Large intestine (tissue), 3 donors: ENCODE measurements at regions not wholly inside any gene's neighbourhood (a gene's known extent, or its start where the extent isn't known, plus 50 kb on each side); places are given as distances from the start of the nearest gene placed in this dataset.
A peak's percentile ranks its signal among the peaks of the same experiment; 100 is the strongest.

ENCODE experiments used
- DNase-seq, 2 donors: peaks; one replicate each; pipeline versions ENCODE4 v3.0.0 to v3.0.0-alpha.2; 2013
- H3K27ac ChIP-seq: one replicate; pipeline ENCODE4 v1.5.1; 2013; ENCODE audit warnings: low read length
- H3K27me3 ChIP-seq: 2 replicates; pipeline ENCODE4 v1.6.1; 2013; ENCODE audit warnings: low read length; ENCODE audit not compliant: control insufficient read depth, insufficient read depth
- H3K36me3 ChIP-seq: 2 replicates; pipeline ENCODE4 v1.6.1; 2013; ENCODE audit warnings: low read length; ENCODE audit not compliant: control insufficient read depth, insufficient read depth
- H3K4me1 ChIP-seq: one replicate; pipeline ENCODE4 v1.6.1; 2013; ENCODE audit warnings: low read length; ENCODE audit not compliant: control insufficient read depth, insufficient read depth
- H3K4me3 ChIP-seq: one replicate; pipeline ENCODE4 v1.5.1; 2013; ENCODE audit warnings: low read length
- H3K9me3 ChIP-seq: one replicate; pipeline ENCODE4 v1.6.1; 2013; ENCODE audit warnings: mild to moderate bottlenecking, low read depth, low read length, moderate library complexity; ENCODE audit not compliant: control insufficient read depth
- WGBS: methylation state at CpG from one replicate; pipeline ENCODE4 v1.1.5; 2013; ENCODE audit warnings: low lambda C conversion rate; ENCODE audit not compliant: insufficient coverage; 5-methylcytosine and 5-hydroxymethylcytosine counted together

- peaks cover 16% of the 10 kb centered on the region for H3K4me1 ChIP-seq
- 26% methylated on average over 2 of the region's 2 CpGs for WGBS
- H3K9me3 ChIP-seq = no peaks in the 10 kb centered on the region
- no peaks in the 10 kb centered on the region for H3K27me3 ChIP-seq
- DNase-seq = peak in 1 of 2 donors; percentile 24
- peak overlapping the region; percentile 36 for H3K27ac ChIP-seq
- no peak overlapping the region for H3K4me3 ChIP-seq
- no peaks in the 10 kb centered on the region for H3K36me3 ChIP-seq
These were observed 176.2 kb upstream of the RBPJ start for GRCh38 chr4:26144526-26145155.

DNA sequence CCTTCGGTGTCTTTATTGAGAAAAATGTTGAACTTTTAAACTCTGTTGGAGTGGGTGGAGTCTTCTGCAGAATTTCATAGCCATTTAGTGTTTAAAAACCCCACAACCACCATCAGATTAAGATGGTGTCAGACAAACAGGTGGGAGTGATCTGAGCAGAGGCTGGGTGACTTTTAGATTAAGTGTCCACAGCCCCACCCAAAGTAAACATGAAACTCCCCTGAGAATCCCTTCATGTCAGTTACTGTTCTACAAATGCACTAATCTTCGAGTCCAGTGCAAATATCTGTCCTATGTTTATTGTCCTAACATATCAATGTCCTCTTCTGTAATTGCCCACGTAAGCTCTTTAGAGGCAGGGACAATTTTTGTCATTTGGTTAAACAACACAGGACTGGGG is 175.6 kb upstream of the RBPJ start:
- Histone ChIP-seq H3K27me3 (no peaks in the 10 kb centered on the region), H3K27ac (peak overlapping the region; percentile 36), H3K4me3 (no peak overlapping the region), H3K9me3 (no peaks in the 10 kb centered on the region), H3K36me3 (no peaks in the 10 kb centered on the region), H3K4me1 (peaks cover 16% of the 10 kb centered on the region)
- WGBS = 0% methylated on average over 1 of the region's 3 CpGs
- peak; percentile 71 to 89 for DNase-seq

- no peak overlapping the region for H3K27ac ChIP-seq
- no peak for DNase-seq
- peaks cover 7% of the 10 kb centered on the region for H3K4me1 ChIP-seq
- no peaks in the 10 kb centered on the region for H3K36me3 ChIP-seq
- H3K27me3 ChIP-seq = no peaks in the 10 kb centered on the region
- no peak overlapping the region for H3K4me3 ChIP-seq
- no peaks in the 10 kb centered on the region for H3K9me3 ChIP-seq
These were observed 171.9 kb upstream of the RBPJ start for GRCh38 chr4:26148927-26149326.

GRCh38 chr4:26150948-26151347 is 169.9 kb upstream of the RBPJ start:
- H3K4me3 ChIP-seq = no peak overlapping the region
- 100% methylated on average over 1 of the region's 5 CpGs for WGBS
- no peak for DNase-seq
- H3K27me3 ChIP-seq = no peaks in the 10 kb centered on the region
- no peaks in the 10 kb centered on the region for H3K9me3 ChIP-seq
- H3K36me3 ChIP-seq = no peaks in the 10 kb centered on the region
- no peak overlapping the region for H3K27ac ChIP-seq
- no peaks in the 10 kb centered on the region for H3K4me1 ChIP-seq

GRCh38 chr4:26151615-26152014 is 169.2 kb upstream of the RBPJ start:
- 94% methylated on average over 3 of the region's 7 CpGs for WGBS
- H3K36me3 ChIP-seq = no peaks in the 10 kb centered on the region
- no peak overlapping the region for H3K27ac ChIP-seq
- H3K4me1 ChIP-seq = no peaks in the 10 kb centered on the region
- H3K4me3 ChIP-seq = no peak overlapping the region
- no peaks in the 10 kb centered on the region for H3K27me3 ChIP-seq
- H3K9me3 ChIP-seq = no peaks in the 10 kb centered on the region
- DNase-seq = no peak

- no CpG with 5 or more reads among the region's 6 CpGs for WGBS
- H3K27me3 ChIP-seq = no peaks in the 10 kb centered on the region
- no peak overlapping the region for H3K27ac ChIP-seq
- H3K9me3 ChIP-seq = no peaks in the 10 kb centered on the region
- H3K4me3 ChIP-seq = no peak overlapping the region
- no peaks in the 10 kb centered on the region for H3K36me3 ChIP-seq
- no peak for DNase-seq
- no peaks in the 10 kb centered on the region for H3K4me1 ChIP-seq
These were observed 168.8 kb upstream of the RBPJ start for GRCh38 chr4:26152056-26152455.

- DNase-seq = no peak
- H3K4me1 ChIP-seq = no peaks in the 10 kb centered on the region
- no peak overlapping the region for H3K4me3 ChIP-seq
- H3K36me3 ChIP-seq = no peaks in the 10 kb centered on the region
- no peak overlapping the region for H3K27ac ChIP-seq
- H3K27me3 ChIP-seq = no peaks in the 10 kb centered on the region
- H3K9me3 ChIP-seq = peaks cover 2% of the 10 kb centered on the region
These were observed 163.3 kb upstream of the RBPJ start for GRCh38 chr4:26157541-26157940.

GRCh38 chr4:26160591-26160990 is 160.2 kb upstream of the RBPJ start:
- no peaks in the 10 kb centered on the region for H3K27me3 ChIP-seq
- H3K9me3 ChIP-seq = peaks cover 2% of the 10 kb centered on the region
- no peak overlapping the region for H3K4me3 ChIP-seq
- H3K27ac ChIP-seq = no peak overlapping the region
- no peaks in the 10 kb centered on the region for H3K36me3 ChIP-seq
- DNase-seq = no peak
- no peaks in the 10 kb centered on the region for H3K4me1 ChIP-seq
- WGBS = no CpG with 5 or more reads among the region's 3 CpGs

- WGBS = no CpG with 5 or more reads among the region's 5 CpGs
- Histone ChIP-seq H3K36me3 (no peaks in the 10 kb centered on the region), H3K4me3 (no peak overlapping the region), H3K4me1 (no peaks in the 10 kb centered on the region), H3K27me3 (no peaks in the 10 kb centered on the region), H3K9me3 (peaks cover 2% of the 10 kb centered on the region), H3K27ac (no peak overlapping the region)
- peak in 1 of 2 donors; percentile 33 for DNase-seq
These were observed 159.6 kb upstream of the RBPJ start for GRCh38 chr4:26161030-26161824.

GRCh38 chr4:26162101-26162500 is 158.7 kb upstream of the RBPJ start:
- H3K27me3 ChIP-seq = no peaks in the 10 kb centered on the region
- 100% methylated on average over 1 of the region's 4 CpGs for WGBS
- no peak overlapping the region for H3K4me3 ChIP-seq
- DNase-seq = no peak
- H3K27ac ChIP-seq = no peak overlapping the region
- H3K36me3 ChIP-seq = no peaks in the 10 kb centered on the region
- no peaks in the 10 kb centered on the region for H3K4me1 ChIP-seq
- peaks cover 2% of the 10 kb centered on the region for H3K9me3 ChIP-seq
